ENCODE measurements at regions not wholly inside any gene's neighbourhood (a gene's known extent, or its start where the extent isn't known, plus 50 kb on each side); places are given as distances from the start of the nearest gene placed in this dataset.
"Not testable (repeated sequence)": the region's sequence is repeated elsewhere in the genome, so short reads cannot be mapped to it uniquely, and the experiment has no call there.

DNA sequence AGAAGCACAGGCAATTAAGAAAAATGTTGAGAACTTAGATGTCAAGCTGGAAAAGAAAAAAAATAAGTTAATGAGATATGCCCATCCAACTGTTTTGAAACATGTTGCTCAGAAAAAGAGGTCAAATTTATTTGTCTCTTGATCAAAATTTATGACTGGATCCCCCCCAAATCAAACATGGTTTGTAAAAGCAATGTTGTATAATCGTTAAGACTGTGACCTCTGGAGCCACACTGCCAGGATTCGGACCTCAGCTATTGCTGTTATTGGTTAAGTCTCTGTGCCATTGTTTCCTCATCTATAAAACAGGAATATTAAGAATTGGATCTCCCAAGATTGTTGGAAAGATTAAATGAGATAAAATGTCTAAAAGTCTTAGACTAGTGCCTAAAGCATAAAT lies 51.9 kb upstream of the LRRK2 start:
- DNase-seq, result no peak

DNA sequence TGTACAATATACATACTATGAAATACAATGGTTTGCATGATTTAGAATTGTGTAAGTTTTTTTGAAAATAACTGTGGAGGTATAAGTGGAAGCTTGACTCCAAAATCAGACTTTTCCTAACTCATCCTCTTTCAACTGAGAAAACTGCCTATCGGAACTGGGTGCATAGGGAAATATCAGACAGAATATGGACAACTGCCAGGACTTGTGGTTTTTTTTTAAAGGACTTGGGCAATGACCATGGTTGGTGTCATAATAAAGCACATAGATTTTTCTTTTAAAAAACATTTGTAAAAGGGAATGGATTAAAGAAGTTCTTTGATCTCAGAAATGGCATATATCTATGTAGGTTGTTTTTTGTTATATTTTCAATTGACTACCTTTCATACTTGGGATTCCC lies 53.3 kb upstream of the LRRK2 start:
- no peak for DNase-seq

DNA sequence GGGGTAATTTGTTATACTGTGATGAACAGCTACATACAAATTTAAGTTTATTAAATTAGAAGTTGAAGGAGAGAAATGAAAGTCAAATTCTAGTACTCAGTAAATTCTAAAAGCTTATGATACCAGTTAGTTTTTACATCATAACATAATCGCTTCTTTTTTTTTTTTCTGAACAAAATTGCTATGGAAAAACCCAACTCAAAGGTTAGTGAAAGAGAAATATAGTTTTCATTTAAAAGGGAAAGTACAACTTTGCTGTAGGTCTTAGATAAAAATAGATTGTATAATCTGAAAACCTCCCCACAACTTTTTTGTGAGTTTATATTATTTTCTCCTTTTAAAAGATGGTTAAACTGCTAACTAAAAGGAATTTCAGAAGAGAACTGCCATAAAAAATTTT lies 53.7 kb upstream of the LRRK2 start:
- no peak for DNase-seq

DNA sequence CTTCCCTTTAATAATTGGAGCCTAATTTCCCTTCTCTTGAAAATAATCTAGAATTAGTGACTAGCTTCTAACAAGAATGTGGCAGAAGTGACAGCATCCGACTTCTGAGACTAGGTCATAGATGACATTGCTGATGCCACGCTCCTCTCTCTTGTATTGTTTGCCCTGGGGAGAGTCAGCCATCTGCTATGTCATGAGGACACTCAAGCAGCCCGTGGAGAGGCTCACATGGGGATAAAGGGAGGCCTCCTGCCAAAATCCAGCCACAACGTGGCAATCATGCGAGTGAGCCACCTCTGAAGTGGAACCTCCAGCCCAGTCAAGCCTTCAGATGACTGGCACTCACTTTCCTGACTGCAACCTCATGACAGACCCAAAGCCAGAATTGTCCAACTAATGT lies 54.2 kb upstream of the LRRK2 start:
- DNase-seq, result no peak

DNA sequence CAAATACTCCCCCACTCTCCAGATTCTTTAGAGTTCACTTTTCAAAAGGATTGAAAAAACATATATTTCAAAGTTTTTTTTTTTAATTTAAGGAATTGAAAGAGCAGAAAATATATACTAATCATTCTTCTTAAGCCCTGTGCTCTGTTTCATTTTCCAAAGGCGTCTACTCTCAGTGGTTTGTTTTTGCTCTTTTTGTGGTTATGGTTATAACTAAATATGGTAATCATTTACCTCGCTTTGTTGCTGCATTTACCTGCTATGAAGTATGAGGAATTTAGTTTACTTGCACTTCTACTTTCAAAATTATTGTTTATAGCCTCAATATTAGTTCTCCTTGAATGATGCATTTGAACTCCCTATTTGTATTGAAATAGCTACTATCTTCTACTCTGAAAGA lies 55.9 kb upstream of the LRRK2 start:
- DNase-seq, result no peak

DNA sequence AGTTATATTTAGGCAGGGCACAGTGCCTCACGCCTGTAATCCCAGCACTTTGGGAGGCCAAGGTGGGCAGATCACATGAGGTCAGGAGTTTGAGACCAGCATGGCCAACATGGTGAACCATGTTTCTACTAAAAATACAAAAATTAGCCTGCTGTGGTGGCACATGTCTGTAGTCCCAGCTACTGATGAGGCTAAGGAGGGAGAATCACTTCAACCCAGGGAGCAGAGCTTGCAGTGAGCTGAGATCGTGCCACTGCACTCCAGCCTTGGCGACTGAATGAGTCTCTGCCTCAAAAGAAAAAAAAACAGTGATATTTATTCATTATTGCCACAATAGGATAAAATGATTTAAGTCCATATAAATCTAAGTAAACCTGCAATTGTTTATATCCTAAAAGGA lies 56.4 kb upstream of the LRRK2 start:
- not testable (repeated sequence) for DNase-seq

DNA sequence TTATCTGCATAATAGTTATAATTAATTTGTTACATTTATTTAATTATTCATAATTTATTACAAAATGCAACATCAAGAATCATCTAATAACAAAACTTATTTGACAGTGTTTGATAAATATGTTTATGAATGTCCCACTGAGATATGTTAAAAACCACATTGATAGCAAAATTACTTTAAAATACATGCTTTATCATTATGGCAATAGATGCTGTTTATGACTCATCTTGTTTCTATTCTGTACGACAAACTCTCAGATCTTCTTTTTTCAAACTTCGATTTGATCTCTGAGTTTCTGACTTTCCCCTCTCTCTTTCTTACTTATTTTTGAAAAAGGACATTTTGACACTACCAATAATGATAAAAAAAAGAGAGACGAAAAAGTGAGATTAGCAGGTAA lies 56.8 kb upstream of the LRRK2 start:
- no peak for DNase-seq

DNA sequence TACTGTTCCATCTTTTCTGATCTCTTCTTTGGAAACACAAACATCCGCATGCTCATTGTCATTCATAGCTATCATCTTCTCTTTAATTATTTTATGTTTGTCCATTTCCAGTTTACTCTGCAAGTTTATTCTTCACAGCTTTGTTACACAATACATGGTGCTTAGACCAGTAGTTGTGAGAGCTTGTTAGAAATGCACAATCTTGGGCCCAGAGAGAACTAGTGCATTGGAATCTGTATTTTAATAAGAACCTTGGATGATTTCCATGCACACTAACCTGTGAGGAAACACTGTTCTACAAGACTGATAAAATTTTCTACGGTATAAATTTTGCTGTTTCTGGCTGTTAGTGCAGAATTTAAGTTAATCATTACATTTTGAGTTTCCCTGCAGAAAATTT lies 59.3 kb upstream of the SLC2A13 start:
- no peak for DNase-seq

DNA sequence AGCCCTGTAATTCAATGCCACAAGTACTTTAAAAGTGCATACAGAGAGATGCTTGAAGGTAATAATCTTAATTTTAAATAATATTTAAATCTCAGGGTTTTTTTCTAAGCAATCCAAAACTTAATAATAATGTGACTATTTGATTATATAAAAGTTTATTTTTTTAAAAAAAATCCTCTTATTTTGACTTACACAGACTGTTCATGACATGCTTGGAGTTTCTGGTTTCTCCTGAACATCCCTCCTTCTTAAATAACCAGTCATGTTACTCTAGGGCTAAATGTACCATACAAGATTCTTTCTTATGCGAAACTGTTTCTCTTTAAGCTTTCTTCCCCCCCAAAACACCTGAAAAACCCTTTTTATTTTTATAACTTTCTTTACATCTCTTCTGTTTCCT lies 58.2 kb upstream of the SLC2A13 start:
- DNase-seq, result no peak

DNA sequence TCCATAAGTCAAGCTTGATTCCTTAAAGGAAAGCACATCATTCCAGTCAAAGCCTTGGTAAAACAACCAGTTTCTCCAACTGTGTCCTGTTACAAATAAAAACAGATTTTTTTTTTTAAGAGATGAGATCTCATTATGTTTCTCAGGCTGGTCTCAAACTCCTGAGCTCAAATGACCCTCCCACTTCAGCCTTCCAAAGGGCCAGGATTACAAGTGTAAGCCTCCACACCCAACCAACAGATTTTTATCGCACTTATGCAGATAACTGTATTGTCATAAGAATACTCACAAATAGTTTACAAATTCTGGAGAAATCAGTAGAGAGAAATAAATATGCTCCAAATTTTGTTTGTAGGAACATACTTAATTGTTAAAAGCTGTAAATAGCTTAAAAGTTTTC lies 56.2 kb upstream of the SLC2A13 start:
- no peak for DNase-seq

DNA sequence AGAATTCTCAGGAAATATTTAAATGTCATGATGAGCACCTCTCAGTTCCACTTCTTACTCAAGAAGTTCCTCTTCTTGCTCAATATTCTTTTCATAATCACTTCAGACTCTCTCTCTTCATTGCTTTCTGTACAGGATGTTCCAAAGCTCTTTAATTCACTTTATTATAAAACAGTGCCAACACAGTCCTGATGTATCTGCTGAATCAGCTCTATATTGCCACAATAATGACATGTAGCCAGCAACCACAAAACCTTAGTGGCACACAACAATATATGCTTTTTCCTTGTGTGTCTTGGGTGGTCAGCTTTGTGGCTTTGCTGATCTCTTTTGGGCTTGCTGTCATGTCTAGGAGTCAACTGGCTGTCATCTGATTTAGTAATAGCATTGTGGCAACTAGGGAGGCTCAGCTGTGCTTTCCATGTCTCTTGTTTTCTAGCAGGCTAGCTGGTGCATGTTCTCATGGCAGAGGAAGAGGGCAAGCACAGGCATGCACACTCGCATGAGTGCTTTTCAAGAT lies 52.8 kb upstream of the SLC2A13 start:
- peak; percentile 90 for DNase-seq

DNA sequence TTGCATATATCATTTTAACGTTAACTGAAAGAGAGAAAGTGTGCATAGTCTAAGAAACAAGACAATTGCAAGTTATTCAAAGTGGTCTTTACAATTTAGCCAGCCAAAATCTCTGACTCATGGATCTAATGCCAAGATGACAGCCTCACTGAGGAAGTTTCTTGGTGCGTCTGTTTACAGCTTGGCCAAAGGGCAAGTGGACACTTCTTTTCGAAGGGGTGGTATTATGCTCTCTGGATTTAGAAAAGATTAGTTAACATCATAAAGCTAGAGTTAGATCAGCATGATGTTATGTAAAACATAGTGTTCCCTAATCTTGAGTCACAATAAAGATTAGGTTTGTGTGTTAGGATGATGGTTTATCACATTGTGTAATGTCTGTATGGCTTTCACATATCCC lies 51.5 kb upstream of the SLC2A13 start:
- no peak for DNase-seq

DNA sequence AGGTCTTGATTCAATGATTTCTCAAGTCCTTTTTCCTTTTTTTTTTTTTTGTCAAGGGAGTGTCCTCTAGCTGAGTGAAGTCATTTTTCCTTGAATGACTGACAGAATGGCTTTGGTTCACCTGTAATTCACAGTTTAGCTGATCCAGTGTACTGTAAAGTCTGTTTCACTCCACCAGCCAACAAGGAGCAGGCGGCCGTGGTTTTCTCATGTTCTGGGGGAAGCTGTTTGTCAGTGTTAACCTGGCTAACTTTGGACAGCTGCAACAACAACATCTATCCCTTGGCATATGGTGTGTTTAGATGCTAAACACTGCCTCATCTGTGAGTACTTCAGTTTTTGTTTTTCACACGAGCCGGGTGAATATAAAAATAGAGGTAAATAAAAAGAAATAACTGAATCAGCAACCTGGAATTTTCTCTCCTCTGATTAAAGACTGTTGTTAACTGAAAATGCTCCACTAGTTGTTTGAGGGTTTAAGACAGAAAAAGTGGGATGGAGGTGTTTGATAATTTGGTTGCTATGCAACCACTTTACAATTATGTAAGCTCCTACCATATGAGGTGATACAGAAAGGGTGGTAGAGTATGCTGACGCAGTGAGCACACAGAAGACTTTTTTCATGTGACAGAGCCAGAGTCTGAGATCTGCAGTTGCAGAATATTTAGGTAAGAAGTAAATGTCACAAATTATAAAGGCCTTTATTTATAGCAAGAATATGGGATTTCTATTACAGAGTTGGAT lies 50.3 kb upstream of the SLC2A13 start:
- peak; percentile 61 for DNase-seq
